Esophagus muscularis mucosa (tissue), 3 donors: ENCODE measurements at regions not wholly inside any gene's neighbourhood (a gene's known extent, or its start where the extent isn't known, plus 50 kb on each side); places are given as distances from the start of the nearest gene placed in this dataset.

Source experiments
- POLR2AphosphoS5 ChIP-seq, 2 donors: sonication (generic); formaldehyde crosslinking; IDR thresholded peaks; one replicate each; pipeline ENCODE4 v1.6.1; 2017; ENCODE audit warnings: antibody characterized with exemption in 2 of 2
- TF ChIP-seq, protein P1 (sequence below), 3 experiments: fragments of 200-600 bp in 2 of 3; fragments of 450-650 bp in 1 of 3; sonication (generic) in 2 of 3; IDR thresholded peaks; one replicate each; pipeline ENCODE4 v1.5.1; 2017 to 2019; ENCODE audit warnings: antibody characterized with exemption in 3 of 3, mild to moderate bottlenecking in 2 of 3, moderate library complexity in 1 of 3

DNA sequence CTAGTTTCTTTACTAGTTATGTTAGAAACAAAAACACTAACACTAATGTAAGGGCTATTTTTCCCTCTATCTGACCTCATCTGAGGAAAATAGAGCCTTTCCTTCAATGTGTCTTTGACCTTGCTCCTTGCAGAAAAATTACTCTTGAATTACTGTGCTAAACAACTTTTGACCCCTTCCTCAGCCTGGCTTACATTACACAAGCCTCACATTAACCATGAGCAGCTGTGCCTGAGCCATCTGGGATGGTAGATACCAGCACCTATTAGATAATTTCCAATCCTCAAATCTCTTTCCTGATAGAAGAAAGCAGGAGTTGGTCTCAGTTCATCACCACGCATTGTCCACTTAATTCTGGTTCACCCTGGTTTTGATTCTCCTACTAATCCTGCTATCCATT lies 134.4 kb upstream of the NCAM1 start:
- TF ChIP-seq, protein P1, sequence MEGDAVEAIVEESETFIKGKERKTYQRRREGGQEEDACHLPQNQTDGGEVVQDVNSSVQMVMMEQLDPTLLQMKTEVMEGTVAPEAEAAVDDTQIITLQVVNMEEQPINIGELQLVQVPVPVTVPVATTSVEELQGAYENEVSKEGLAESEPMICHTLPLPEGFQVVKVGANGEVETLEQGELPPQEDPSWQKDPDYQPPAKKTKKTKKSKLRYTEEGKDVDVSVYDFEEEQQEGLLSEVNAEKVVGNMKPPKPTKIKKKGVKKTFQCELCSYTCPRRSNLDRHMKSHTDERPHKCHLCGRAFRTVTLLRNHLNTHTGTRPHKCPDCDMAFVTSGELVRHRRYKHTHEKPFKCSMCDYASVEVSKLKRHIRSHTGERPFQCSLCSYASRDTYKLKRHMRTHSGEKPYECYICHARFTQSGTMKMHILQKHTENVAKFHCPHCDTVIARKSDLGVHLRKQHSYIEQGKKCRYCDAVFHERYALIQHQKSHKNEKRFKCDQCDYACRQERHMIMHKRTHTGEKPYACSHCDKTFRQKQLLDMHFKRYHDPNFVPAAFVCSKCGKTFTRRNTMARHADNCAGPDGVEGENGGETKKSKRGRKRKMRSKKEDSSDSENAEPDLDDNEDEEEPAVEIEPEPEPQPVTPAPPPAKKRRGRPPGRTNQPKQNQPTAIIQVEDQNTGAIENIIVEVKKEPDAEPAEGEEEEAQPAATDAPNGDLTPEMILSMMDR (IDR thresholded peaks at IDR 0.05): no peak
- TF ChIP-seq POLR2AphosphoS5 (IDR thresholded peaks at IDR 0.05): no peak
